PC-9 (cell line): ENCODE measurements at regions not wholly inside any gene's neighbourhood (a gene's known extent, or its start where the extent isn't known, plus 50 kb on each side); places are given as distances from the start of the nearest gene placed in this dataset.

Experiments used
- BruUV-seq: library from RNA; stranded (reverse); fragments of 400-500 nt; replicated peaks from 2 replicates; lab custom pipeline; 2021; lab: Mats Ljungman, UMichigan
- CTCF ChIA-PET: fragments of 300-600 bp; sonication (Branson Sonifier 250); formaldehyde crosslinking; loops from one replicate; lab custom pipeline; 2022; ENCODE audit warnings: antibody characterized with exemption; lab: Charles Lee
- POLR2A ChIA-PET: fragments of 300-600 bp; sonication (Branson Sonifier 250); formaldehyde crosslinking; loops from one replicate; lab custom pipeline; 2022; ENCODE audit warnings: antibody characterized with exemption; ENCODE audit not compliant: unreplicated experiment; lab: Charles Lee
- DNase-seq, 2 experiments: peaks; one replicate each; pipeline versions ENCODE4 v3.0.0 to v3.0.0-alpha.2; 2015 to 2022; ENCODE audit warnings: mixed read lengths in 1 of 2
- H2AFZ ChIP-seq: fragments of 200-600 bp; sonication (generic); 2 replicates; pipeline ENCODE4 v1.8.1; 2017; ENCODE audit warnings: antibody characterized with exemption
- H3F3A ChIP-seq: fragments of 200-600 bp; sonication (generic); 2 replicates; pipeline ENCODE4 v1.8.1; 2017; ENCODE audit warnings: antibody characterized with exemption, mild to moderate bottlenecking, low read depth; ENCODE audit not compliant: insufficient read depth
- H3K27ac ChIP-seq: fragments of 200-600 bp; sonication (generic); 2 replicates; pipeline ENCODE4 v1.6.1; 2016; ENCODE audit warnings: mixed run types
- H3K27me3 ChIP-seq: fragments of 200-600 bp; sonication (generic); 2 replicates; pipeline ENCODE4 v1.6.1; 2016; ENCODE audit warnings: low read depth, mixed run types; ENCODE audit not compliant: insufficient read depth
- H3K36me3 ChIP-seq: fragments of 200-600 bp; sonication (generic); 2 replicates; pipeline ENCODE4 v1.6.1; 2016; ENCODE audit warnings: low read depth, mixed run types
- H3K4me1 ChIP-seq: fragments of 200-600 bp; sonication (generic); replicated peaks from 2 replicates; pipeline ENCODE4 v1.6.1; 2016; ENCODE audit warnings: mixed run types; ENCODE audit not compliant: insufficient read depth
- H3K4me2 ChIP-seq: fragments of 200-600 bp; sonication (generic); 2 replicates; pipeline ENCODE4 v1.6.1; 2017; ENCODE audit warnings: mixed run types
- H3K4me3 ChIP-seq: fragments of 200-600 bp; sonication (generic); 2 replicates; pipeline ENCODE4 v1.6.1; 2016; ENCODE audit warnings: mixed run types
- H3K79me2 ChIP-seq: fragments of 200-600 bp; sonication (generic); 2 replicates; pipeline ENCODE4 v1.6.1; 2017; ENCODE audit warnings: low read depth, mixed run types
- H3K9me2 ChIP-seq: fragments of 200-600 bp; sonication (generic); 2 replicates; pipeline ENCODE4 v1.8.1; 2017; ENCODE audit warnings: mild to moderate bottlenecking; ENCODE audit not compliant: insufficient read depth
- H3K9me3 ChIP-seq: fragments of 200-600 bp; sonication (generic); 2 replicates; pipeline ENCODE4 v1.8.1; 2016; ENCODE audit warnings: low read depth; ENCODE audit not compliant: insufficient read depth
- H4K20me1 ChIP-seq: fragments of 200-600 bp; sonication (generic); 2 replicates; pipeline ENCODE4 v1.8.1; 2017; ENCODE audit not compliant: insufficient read depth
- CTCF ChIP-seq: fragments of 200-600 bp; sonication (generic); conservative IDR thresholded peaks from 2 replicates; pipeline ENCODE4 v1.6.1; 2017; ENCODE audit warnings: mixed run types, antibody characterized with exemption, mild to moderate bottlenecking, moderate library complexity
- EZH2 ChIP-seq: fragments of 200-600 bp; sonication (generic); IDR thresholded peaks from 2 replicates; pipeline ENCODE4 v1.8.0; 2017; ENCODE audit warnings: antibody characterized with exemption, low read depth
- intact Hi-C: fragments of 100-400 bp; cut with micrococcal nuclease; formaldehyde crosslinking; loops from one replicate; pipeline ENCODE4 v1.10.0; 2022; ENCODE audit not compliant: unreplicated experiment

GRCh38 chr4:179755322-179755721 lies 2313.1 kb upstream of the AGA start:
- Histone ChIP-seq H3K4me2 (no peak overlapping the region), H3K27ac (no peak overlapping the region), H3K9me3 (no peaks in the 10 kb centered on the region), H3K27me3 (no peaks in the 10 kb centered on the region), H3K36me3 (no peaks in the 10 kb centered on the region), H3F3A (no peaks in the 10 kb centered on the region), H3K79me2 (no peaks in the 10 kb centered on the region), H4K20me1 (no peaks in the 10 kb centered on the region), H3K4me1 (no peaks in the 10 kb centered on the region), H2AFZ (no peak overlapping the region), H3K9me2 (no peaks in the 10 kb centered on the region; the same call in 1 of the 2 replicates), H3K4me3 (no peak overlapping the region)
- TF ChIP-seq CTCF (no peak), EZH2 (no peak)
- DNase-seq: no peak
- POLR2A ChIA-PET: interaction anchor here (0.6 kb wide), 1 partner anchor 208 kb away, joined by 4 read pairs; no protein-coding TSS in a partner anchor
- CTCF ChIA-PET: no interaction called here
- BruUV-seq: no TSS peak
- intact Hi-C loops: no loop called here

GRCh38 chr4:179757641-179758040 lies 2315.4 kb upstream of the AGA start:
- no peaks in the 10 kb centered on the region for H3K79me2 ChIP-seq
- H3F3A ChIP-seq: no peaks in the 10 kb centered on the region
- H3K9me2 ChIP-seq: no peaks in the 10 kb centered on the region; the same call in 1 of the 2 replicates
- H4K20me1 ChIP-seq: no peaks in the 10 kb centered on the region
- H3K27ac ChIP-seq: no peak overlapping the region
- no peak overlapping the region for H3K4me2 ChIP-seq
- ChIA-PET CTCF (no interaction called here), POLR2A (no interaction called here)
- H3K4me1 ChIP-seq: no peaks in the 10 kb centered on the region
- no peaks in the 10 kb centered on the region for H3K9me3 ChIP-seq
- no peaks in the 10 kb centered on the region for H3K36me3 ChIP-seq
- H3K27me3 ChIP-seq: no peaks in the 10 kb centered on the region
- no TSS peak for BruUV-seq
- no peak overlapping the region for H2AFZ ChIP-seq
- no peak overlapping the region for H3K4me3 ChIP-seq
- intact Hi-C loops: no loop called here
- no peak for DNase-seq
- TF ChIP-seq EZH2 (no peak), CTCF (no peak)

- Histone ChIP-seq H3K27me3 (no peaks in the 10 kb centered on the region), H3K27ac (no peak overlapping the region), H4K20me1 (no peaks in the 10 kb centered on the region), H3K4me2 (no peak overlapping the region), H3K4me1 (no peaks in the 10 kb centered on the region), H3F3A (no peaks in the 10 kb centered on the region), H3K9me2 (no peaks in the 10 kb centered on the region), H2AFZ (no peak overlapping the region), H3K9me3 (no peaks in the 10 kb centered on the region), H3K79me2 (no peaks in the 10 kb centered on the region), H3K36me3 (no peaks in the 10 kb centered on the region), H3K4me3 (no peak overlapping the region)
- POLR2A ChIA-PET: no interaction called here
- TF ChIP-seq EZH2 (no peak), CTCF (no peak)
- DNase-seq: no peak
- intact Hi-C loops: no loop called here
- CTCF ChIA-PET: no interaction called here
- no TSS peak for BruUV-seq
Measured at GRCh38 chr4:179762840-179763239, 2320.6 kb upstream of the AGA start.
